Smooth muscle cell (in vitro differentiated cells): ENCODE measurements at regions not wholly inside any gene's neighbourhood (a gene's known extent, or its start where the extent isn't known, plus 50 kb on each side); places are given as distances from the start of the nearest gene placed in this dataset.

Source experiments
- DNase-seq: peaks from one replicate; lab custom pipeline; 2025; ENCODE audit not compliant: unreplicated experiment; lab: John Stamatoyannopoulos, UW
- H2AFZ ChIP-seq: fragments of 200-600 bp; sonication (generic); 2 replicates; pipeline ENCODE4 v1.6.0; 2016; ENCODE audit warnings: antibody characterized with exemption, low read depth, mild to moderate bottlenecking
- H3F3A ChIP-seq: fragments of 200-600 bp; sonication (generic); 2 replicates; pipeline ENCODE4 v1.6.0; 2017; ENCODE audit warnings: antibody characterized with exemption, low read depth
- H3K27ac ChIP-seq: fragments of 200-600 bp; sonication (generic); 2 replicates; pipeline ENCODE4 v1.5.1; 2016; ENCODE audit warnings: low read depth, mild to moderate bottlenecking
- H3K27me3 ChIP-seq: fragments of 200-600 bp; sonication (generic); 2 replicates; pipeline ENCODE4 v1.6.1; 2016; ENCODE audit warnings: low read depth, mild to moderate bottlenecking
- H3K36me3 ChIP-seq: fragments of 200-600 bp; sonication (generic); 2 replicates; pipeline ENCODE4 v1.5.1; 2016; ENCODE audit warnings: low read depth
- H3K4me1 ChIP-seq: fragments of 200-600 bp; sonication (generic); 2 replicates; pipeline ENCODE4 v1.5.1; 2016; ENCODE audit warnings: low read depth
- H3K4me2 ChIP-seq: fragments of 200-600 bp; sonication (generic); 2 replicates; pipeline ENCODE4 v1.6.0; 2016; ENCODE audit warnings: mild to moderate bottlenecking
- H3K4me3 ChIP-seq: fragments of 200-600 bp; sonication (generic); 2 replicates; pipeline ENCODE4 v1.5.1; 2016; ENCODE audit warnings: mild to moderate bottlenecking
- H3K79me2 ChIP-seq: fragments of 200-600 bp; sonication (generic); 2 replicates; pipeline ENCODE4 v1.6.0; 2016; ENCODE audit warnings: low read depth, mild to moderate bottlenecking
- H3K9ac ChIP-seq: fragments of 200-600 bp; sonication (generic); 2 replicates; pipeline ENCODE4 v1.6.0; 2016; ENCODE audit warnings: low read depth
- H3K9me3 ChIP-seq: fragments of 200-600 bp; sonication (generic); replicated peaks from 2 replicates; pipeline ENCODE4 v1.5.1; 2016; ENCODE audit warnings: low read depth
- H4K20me1 ChIP-seq: fragments of 200-600 bp; sonication (generic); 2 replicates; pipeline ENCODE4 v1.6.0; 2016; ENCODE audit warnings: low read depth
- CTCF ChIP-seq: fragments of 200-600 bp; sonication (generic); IDR thresholded peaks from 2 replicates; pipeline ENCODE4 v1.5.1; 2017; ENCODE audit warnings: borderline replicate concordance, mild to moderate bottlenecking, antibody characterized with exemption; ENCODE audit not compliant: insufficient read depth, poor library complexity, severe bottlenecking
- WGBS: methylation state at CpG from one replicate; pipeline ENCODE4 v1.1.7; 2016; ENCODE audit warnings: low lambda C conversion rate; 5-methylcytosine and 5-hydroxymethylcytosine counted together

GRCh38 chr7:26482927-26483326, 191.3 kb downstream of the SNX10 start:
- no peaks in the 10 kb centered on the region for H3K36me3 ChIP-seq
- H3K4me2 ChIP-seq, result no peak overlapping the region
- no peak overlapping the region for H3K9ac ChIP-seq
- no peak overlapping the region for H3K4me3 ChIP-seq
- TF ChIP-seq CTCF, result no peak
- H4K20me1 ChIP-seq, result no peaks in the 10 kb centered on the region
- H3F3A ChIP-seq, result no peaks in the 10 kb centered on the region
- no peaks in the 10 kb centered on the region for H3K4me1 ChIP-seq
- H3K27ac ChIP-seq, result no peak overlapping the region
- no peaks in the 10 kb centered on the region for H3K27me3 ChIP-seq
- no peak overlapping the region for H2AFZ ChIP-seq
- DNase-seq, result no peak
- no peaks in the 10 kb centered on the region for H3K79me2 ChIP-seq
- WGBS, result 88% methylated on average over 3 of the region's 3 CpGs
- H3K9me3 ChIP-seq, result no peaks in the 10 kb centered on the region

- Histone ChIP-seq H2AFZ (no peak overlapping the region), H3K27me3 (no peaks in the 10 kb centered on the region), H3K27ac (no peak overlapping the region), H3K79me2 (no peaks in the 10 kb centered on the region), H3K9me3 (no peaks in the 10 kb centered on the region), H3K36me3 (no peaks in the 10 kb centered on the region), H3F3A (no peaks in the 10 kb centered on the region), H3K4me1 (no peaks in the 10 kb centered on the region), H3K9ac (no peak overlapping the region), H3K4me2 (no peak overlapping the region), H4K20me1 (no peaks in the 10 kb centered on the region), H3K4me3 (no peak overlapping the region)
- WGBS, result 93% methylated on average over 5 of the region's 5 CpGs
- TF ChIP-seq CTCF, result no peak
- DNase-seq, result no peak
Observed at GRCh38 chr7:26483843-26484242, 192.2 kb downstream of the SNX10 start.

GRCh38 chr7:26485367-26485934, 193.8 kb downstream of the SNX10 start:
- Histone ChIP-seq H3K27ac (no peak overlapping the region), H3F3A (peaks cover 3% of the 10 kb centered on the region), H3K36me3 (no peaks in the 10 kb centered on the region), H3K79me2 (no peaks in the 10 kb centered on the region), H2AFZ (no peak overlapping the region), H3K4me3 (no peak overlapping the region), H3K4me1 (peaks cover 4% of the 10 kb centered on the region), H3K9ac (no peak overlapping the region), H3K27me3 (no peaks in the 10 kb centered on the region), H4K20me1 (no peaks in the 10 kb centered on the region), H3K9me3 (no peaks in the 10 kb centered on the region), H3K4me2 (peak overlapping the region; percentile 41)
- 43% methylated on average over 6 of the region's 6 CpGs for WGBS
- DNase-seq, result no peak
- no peak for TF ChIP-seq CTCF

- Histone ChIP-seq H3K79me2 (no peaks in the 10 kb centered on the region), H3K27ac (no peak overlapping the region), H2AFZ (no peak overlapping the region), H3F3A (peaks cover 6% of the 10 kb centered on the region), H3K4me1 (peaks cover 9% of the 10 kb centered on the region), H3K36me3 (no peaks in the 10 kb centered on the region), H4K20me1 (no peaks in the 10 kb centered on the region), H3K4me3 (no peak overlapping the region), H3K27me3 (no peaks in the 10 kb centered on the region), H3K9ac (no peak overlapping the region), H3K9me3 (no peaks in the 10 kb centered on the region), H3K4me2 (no peak overlapping the region)
- TF ChIP-seq CTCF, result no peak
- 97% methylated on average over 8 of the region's 8 CpGs for WGBS
- DNase-seq, result no peak
Observed at GRCh38 chr7:26486153-26486552, 194.5 kb downstream of the SNX10 start.
